SK-N-SH treated with all-trans-retinoic acid at 6 μM for 48 hours (cell line): ENCODE measurements at regions not wholly inside any gene's neighbourhood (a gene's known extent, or its start where the extent isn't known, plus 50 kb on each side); places are given as distances from the start of the nearest gene placed in this dataset.

ENCODE experiments used
- BACH2 ChIP-seq: fragments of 250-450 bp; sonication (Bioruptor Pico); IDR thresholded peaks from 2 replicates; pipeline ENCODE4 v1.9.0; 2021; ENCODE audit warnings: mild to moderate bottlenecking, borderline replicate concordance
- ESRRG ChIP-seq: fragments of 250-450 bp; sonication (Bioruptor Pico); IDR thresholded peaks from 2 replicates; pipeline ENCODE4 v1.6.1; 2021; ENCODE audit warnings: mild to moderate bottlenecking
- OSR1 ChIP-seq: fragments of 250-450 bp; sonication (Bioruptor Pico); IDR thresholded peaks from 2 replicates; pipeline ENCODE4 v1.8.0; 2022; ENCODE audit warnings: moderate library complexity, mild to moderate bottlenecking, inconsistent platforms
- RARB ChIP-seq: fragments of 250-450 bp; sonication (Bioruptor Pico); IDR thresholded peaks from 2 replicates; pipeline ENCODE4 v1.8.0; 2021; ENCODE audit warnings: mild to moderate bottlenecking, moderate library complexity
- TCF4 ChIP-seq: fragments of 250-450 bp; sonication (Bioruptor Pico); IDR thresholded peaks from 2 replicates; pipeline ENCODE4 v1.8.0; 2021; ENCODE audit warnings: mild to moderate bottlenecking, moderate library complexity, borderline replicate concordance
- ZFP3 ChIP-seq: fragments of 250-450 bp; sonication (Bioruptor Pico); IDR thresholded peaks from 2 replicates; pipeline ENCODE4 v1.5.0; 2020; ENCODE audit warnings: mild to moderate bottlenecking, moderate library complexity
- ZFP30 ChIP-seq: fragments of 450-650 bp; formaldehyde crosslinking; IDR thresholded peaks from 2 replicates; pipeline ENCODE4 v1.5.0; 2022; ENCODE audit warnings: mild to moderate bottlenecking, moderate library complexity
- TF ChIP-seq, protein P1 (sequence below): fragments of 250-450 bp; sonication (Bioruptor Pico); IDR thresholded peaks from 2 replicates; pipeline ENCODE4 v1.5.0; 2020; ENCODE audit warnings: mild to moderate bottlenecking, moderate library complexity
- TF ChIP-seq, protein P2 (sequence below): fragments of 250-450 bp; sonication (Bioruptor Pico); IDR thresholded peaks from 2 replicates; pipeline ENCODE4 v1.8.0; 2020; ENCODE audit warnings: mild to moderate bottlenecking, moderate library complexity, borderline replicate concordance
- TF ChIP-seq, protein P3 (sequence below): fragments of 250-450 bp; sonication (Bioruptor Pico); IDR thresholded peaks from 2 replicates; pipeline ENCODE4 v1.5.1; 2020; ENCODE audit warnings: low read depth, mild to moderate bottlenecking, moderate library complexity

DNA sequence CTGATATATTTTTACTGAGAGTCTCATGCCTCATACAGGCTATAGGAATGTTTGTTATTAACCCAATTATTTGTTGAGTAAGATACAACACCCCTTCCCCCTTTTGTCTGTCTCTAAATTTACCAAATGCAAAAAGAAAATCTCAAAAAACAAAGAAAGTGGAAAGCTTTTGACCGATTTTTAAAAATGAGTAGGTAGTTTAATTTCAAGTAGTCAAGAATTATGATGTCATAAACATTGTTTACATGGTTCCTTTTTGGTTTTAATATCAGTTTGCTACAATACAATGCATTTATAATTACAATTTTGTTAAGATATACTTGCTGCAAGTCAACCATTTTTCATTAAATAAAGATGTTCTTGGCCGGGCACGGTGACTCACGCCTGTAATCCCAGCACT lies 84.7 kb upstream of the HMGA2 start:
- TF ChIP-seq RARB (no peak), TCF4 (CRISPR knock-in tag) (no peak), BACH2 (CRISPR knock-in tag) (no peak), OSR1 (CRISPR knock-in tag) (no peak), ZFP30 (no peak), ZFP3 (CRISPR knock-in tag) (no peak), ESRRG (CRISPR knock-in tag) (no peak)
- TF ChIP-seq, protein P1, sequence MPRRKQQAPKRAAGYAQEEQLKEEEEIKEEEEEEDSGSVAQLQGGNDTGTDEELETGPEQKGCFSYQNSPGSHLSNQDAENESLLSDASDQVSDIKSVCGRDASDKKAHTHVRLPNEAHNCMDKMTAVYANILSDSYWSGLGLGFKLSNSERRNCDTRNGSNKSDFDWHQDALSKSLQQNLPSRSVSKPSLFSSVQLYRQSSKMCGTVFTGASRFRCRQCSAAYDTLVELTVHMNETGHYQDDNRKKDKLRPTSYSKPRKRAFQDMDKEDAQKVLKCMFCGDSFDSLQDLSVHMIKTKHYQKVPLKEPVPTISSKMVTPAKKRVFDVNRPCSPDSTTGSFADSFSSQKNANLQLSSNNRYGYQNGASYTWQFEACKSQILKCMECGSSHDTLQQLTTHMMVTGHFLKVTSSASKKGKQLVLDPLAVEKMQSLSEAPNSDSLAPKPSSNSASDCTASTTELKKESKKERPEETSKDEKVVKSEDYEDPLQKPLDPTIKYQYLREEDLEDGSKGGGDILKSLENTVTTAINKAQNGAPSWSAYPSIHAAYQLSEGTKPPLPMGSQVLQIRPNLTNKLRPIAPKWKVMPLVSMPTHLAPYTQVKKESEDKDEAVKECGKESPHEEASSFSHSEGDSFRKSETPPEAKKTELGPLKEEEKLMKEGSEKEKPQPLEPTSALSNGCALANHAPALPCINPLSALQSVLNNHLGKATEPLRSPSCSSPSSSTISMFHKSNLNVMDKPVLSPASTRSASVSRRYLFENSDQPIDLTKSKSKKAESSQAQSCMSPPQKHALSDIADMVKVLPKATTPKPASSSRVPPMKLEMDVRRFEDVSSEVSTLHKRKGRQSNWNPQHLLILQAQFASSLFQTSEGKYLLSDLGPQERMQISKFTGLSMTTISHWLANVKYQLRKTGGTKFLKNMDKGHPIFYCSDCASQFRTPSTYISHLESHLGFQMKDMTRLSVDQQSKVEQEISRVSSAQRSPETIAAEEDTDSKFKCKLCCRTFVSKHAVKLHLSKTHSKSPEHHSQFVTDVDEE (CRISPR knock-in tag), result no peak
- TF ChIP-seq, protein P2, sequence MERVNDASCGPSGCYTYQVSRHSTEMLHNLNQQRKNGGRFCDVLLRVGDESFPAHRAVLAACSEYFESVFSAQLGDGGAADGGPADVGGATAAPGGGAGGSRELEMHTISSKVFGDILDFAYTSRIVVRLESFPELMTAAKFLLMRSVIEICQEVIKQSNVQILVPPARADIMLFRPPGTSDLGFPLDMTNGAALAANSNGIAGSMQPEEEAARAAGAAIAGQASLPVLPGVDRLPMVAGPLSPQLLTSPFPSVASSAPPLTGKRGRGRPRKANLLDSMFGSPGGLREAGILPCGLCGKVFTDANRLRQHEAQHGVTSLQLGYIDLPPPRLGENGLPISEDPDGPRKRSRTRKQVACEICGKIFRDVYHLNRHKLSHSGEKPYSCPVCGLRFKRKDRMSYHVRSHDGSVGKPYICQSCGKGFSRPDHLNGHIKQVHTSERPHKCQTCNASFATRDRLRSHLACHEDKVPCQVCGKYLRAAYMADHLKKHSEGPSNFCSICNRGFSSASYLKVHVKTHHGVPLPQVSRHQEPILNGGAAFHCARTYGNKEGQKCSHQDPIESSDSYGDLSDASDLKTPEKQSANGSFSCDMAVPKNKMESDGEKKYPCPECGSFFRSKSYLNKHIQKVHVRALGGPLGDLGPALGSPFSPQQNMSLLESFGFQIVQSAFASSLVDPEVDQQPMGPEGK (CRISPR knock-in tag), result no peak
- TF ChIP-seq, protein P3, sequence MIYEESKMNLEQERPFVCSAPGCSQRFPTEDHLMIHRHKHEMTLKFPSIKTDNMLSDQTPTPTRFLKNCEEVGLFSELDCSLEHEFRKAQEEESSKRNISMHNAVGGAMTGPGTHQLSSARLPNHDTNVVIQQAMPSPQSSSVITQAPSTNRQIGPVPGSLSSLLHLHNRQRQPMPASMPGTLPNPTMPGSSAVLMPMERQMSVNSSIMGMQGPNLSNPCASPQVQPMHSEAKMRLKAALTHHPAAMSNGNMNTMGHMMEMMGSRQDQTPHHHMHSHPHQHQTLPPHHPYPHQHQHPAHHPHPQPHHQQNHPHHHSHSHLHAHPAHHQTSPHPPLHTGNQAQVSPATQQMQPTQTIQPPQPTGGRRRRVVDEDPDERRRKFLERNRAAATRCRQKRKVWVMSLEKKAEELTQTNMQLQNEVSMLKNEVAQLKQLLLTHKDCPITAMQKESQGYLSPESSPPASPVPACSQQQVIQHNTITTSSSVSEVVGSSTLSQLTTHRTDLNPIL (CRISPR knock-in tag), result no peak
